GF-D8 (cell line): ENCODE measurements at regions not wholly inside any gene's neighbourhood (a gene's known extent, or its start where the extent isn't known, plus 50 kb on each side); places are given as distances from the start of the nearest gene placed in this dataset.
"Not testable (repeated sequence)": the region's sequence is repeated elsewhere in the genome, so short reads cannot be mapped to it uniquely, and the experiment has no call there.

Experiments used
- DNase-seq: peaks from one replicate; lab custom pipeline; 2025; lab: John Stamatoyannopoulos, UW

GRCh38 chrX:114087543-114087942 is 496.3 kb upstream of the HTR2C start:
- DNase-seq: no peak

- DNase-seq: no peak
Observed at GRCh38 chrX:114077773-114078172, 506.1 kb upstream of the HTR2C start.

- no peak for DNase-seq
Observed at GRCh38 chrX:114075073-114075673, 508.7 kb upstream of the HTR2C start.

- no peak for DNase-seq
Observed at GRCh38 chrX:114073926-114074325, 510.0 kb upstream of the HTR2C start.

- DNase-seq: peak; percentile 36
Observed at GRCh38 chrX:114071412-114071811, 512.5 kb upstream of the HTR2C start.

- no peak for DNase-seq
Observed at GRCh38 chrX:114065577-114066223, 518.2 kb upstream of the HTR2C start.

GRCh38 chrX:114061226-114061625 is 522.7 kb upstream of the HTR2C start:
- DNase-seq: no peak

- no peak for DNase-seq
Observed at GRCh38 chrX:114058988-114059418, 524.9 kb upstream of the HTR2C start.

- DNase-seq: not testable (repeated sequence)
Observed at GRCh38 chrX:114057422-114057821, 526.5 kb upstream of the HTR2C start.

GRCh38 chrX:114051667-114052315 is 532.1 kb upstream of the HTR2C start:
- no peak for DNase-seq

- no peak for DNase-seq
Observed at GRCh38 chrX:114050075-114050796, 533.6 kb upstream of the HTR2C start.

- DNase-seq: no peak
Observed at GRCh38 chrX:114049063-114049462, 534.8 kb upstream of the HTR2C start.

- no peak for DNase-seq
Observed at GRCh38 chrX:114047558-114047957, 536.3 kb upstream of the HTR2C start.

- no peak for DNase-seq
Observed at GRCh38 chrX:114046695-114047279, 537.1 kb upstream of the HTR2C start.

- DNase-seq: not testable (repeated sequence)
Observed at GRCh38 chrX:114041470-114041869, 542.4 kb upstream of the HTR2C start.

- DNase-seq: not testable (repeated sequence)
Observed at GRCh38 chrX:114040661-114041269, 543.1 kb upstream of the HTR2C start.

- DNase-seq: not testable (repeated sequence)
Observed at GRCh38 chrX:114040111-114040510, 543.8 kb upstream of the HTR2C start.

- no peak for DNase-seq
Observed at GRCh38 chrX:114038358-114038757, 545.5 kb upstream of the HTR2C start.

GRCh38 chrX:114037515-114037914 is 546.4 kb upstream of the HTR2C start:
- DNase-seq: no peak

GRCh38 chrX:114028907-114029662 is 554.8 kb upstream of the HTR2C start:
- no peak for DNase-seq

GRCh38 chrX:114017086-114017485 is 566.8 kb upstream of the HTR2C start:
- no peak for DNase-seq
